ENCODE measurements at regions not wholly inside any gene's neighbourhood (a gene's known extent, or its start where the extent isn't known, plus 50 kb on each side); places are given as distances from the start of the nearest gene placed in this dataset.

GRCh38 chr5:69035665-69036064, 58.1 kb upstream of the SLC30A5 start:
- no peak for TF ChIP-seq CTCF (IDR thresholded peaks at IDR 0.05)
- TF ChIP-seq POLR2A (IDR thresholded peaks at IDR 0.05) = no peak

Measured in ovary (tissue), 3 donors.